IPS-15b (cell line): ENCODE measurements at regions not wholly inside any gene's neighbourhood (a gene's known extent, or its start where the extent isn't known, plus 50 kb on each side); places are given as distances from the start of the nearest gene placed in this dataset.
"Not testable (repeated sequence)": the region's sequence is repeated elsewhere in the genome, so short reads cannot be mapped to it uniquely, and the experiment has no call there.

Source experiments
- H3K27me3 ChIP-seq: one replicate; pipeline ENCODE4 v1.6.1; 2013; ENCODE audit warnings: low read length; ENCODE audit not compliant: control insufficient read depth, insufficient read depth
- H3K36me3 ChIP-seq: one replicate; pipeline ENCODE4 v1.6.1; 2013; ENCODE audit warnings: low read length; ENCODE audit not compliant: control insufficient read depth, insufficient read depth
- H3K4me1 ChIP-seq: one replicate; pipeline ENCODE4 v1.6.1; 2013; ENCODE audit warnings: mild to moderate bottlenecking, low read length; ENCODE audit not compliant: control insufficient read depth, insufficient read depth
- H3K4me3 ChIP-seq: one replicate; pipeline ENCODE4 v1.5.1; 2013; ENCODE audit warnings: low read depth, low read length
- H3K9ac ChIP-seq: one replicate; pipeline ENCODE4 v1.6.1; 2013; ENCODE audit warnings: low read depth, mild to moderate bottlenecking, low read length
- H3K9me3 ChIP-seq: one replicate; pipeline ENCODE4 v1.6.1; 2013; ENCODE audit warnings: mild to moderate bottlenecking, low read length; ENCODE audit not compliant: control insufficient read depth, insufficient read depth

DNA sequence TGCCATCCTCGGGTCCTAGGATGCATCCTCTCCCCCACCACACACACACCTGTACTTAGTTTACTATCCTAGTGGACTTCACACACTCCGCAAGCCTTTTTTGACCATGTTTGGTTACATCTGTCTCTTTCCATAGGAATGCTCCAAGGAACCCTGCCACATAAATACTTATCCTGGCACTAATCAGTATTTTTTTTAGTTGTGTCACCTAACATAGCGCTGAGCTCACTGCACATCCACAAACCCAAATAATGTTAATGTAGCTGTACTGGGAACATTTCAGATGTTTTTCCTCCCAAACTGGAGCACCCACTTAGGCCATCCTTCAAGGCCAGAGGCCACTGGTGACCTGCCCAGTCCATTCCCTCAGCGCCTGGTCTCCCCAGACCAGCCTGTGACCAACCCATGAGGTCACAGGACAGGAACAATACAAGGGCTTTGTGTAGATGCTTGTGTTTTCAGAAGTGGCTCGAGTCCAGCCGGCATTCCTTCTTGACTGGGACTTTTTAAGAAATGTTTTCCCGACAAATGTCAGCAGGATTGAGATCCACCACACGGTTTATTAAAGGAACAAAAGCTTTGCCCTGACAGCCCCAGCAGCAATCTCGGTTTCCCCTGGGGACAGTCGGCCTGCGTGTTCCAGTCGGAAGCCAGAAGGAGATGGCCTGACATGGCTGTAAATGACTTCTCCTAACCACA lies 181.4 kb downstream of the JCAD start:
- Histone ChIP-seq H3K9ac (no peak overlapping the region), H3K9me3 (no peaks in the 10 kb centered on the region), H3K4me3 (no peak overlapping the region), H3K36me3 (no peaks in the 10 kb centered on the region), H3K4me1 (no peaks in the 10 kb centered on the region), H3K27me3 (no peaks in the 10 kb centered on the region)

GRCh38 chr10:29876008-29876555 lies 183.3 kb downstream of the JCAD start:
- Histone ChIP-seq H3K4me1 (no peaks in the 10 kb centered on the region), H3K9ac (no peak overlapping the region), H3K9me3 (no peaks in the 10 kb centered on the region), H3K36me3 (no peaks in the 10 kb centered on the region), H3K27me3 (no peaks in the 10 kb centered on the region), H3K4me3 (no peak overlapping the region)

- no peak overlapping the region for H3K4me3 ChIP-seq
- no peak overlapping the region for H3K9ac ChIP-seq
- no peaks in the 10 kb centered on the region for H3K9me3 ChIP-seq
- no peaks in the 10 kb centered on the region for H3K36me3 ChIP-seq
- H3K27me3 ChIP-seq = no peaks in the 10 kb centered on the region
- H3K4me1 ChIP-seq = no peaks in the 10 kb centered on the region
Measured at GRCh38 chr10:29874606-29875269, 184.6 kb downstream of the JCAD start.

DNA sequence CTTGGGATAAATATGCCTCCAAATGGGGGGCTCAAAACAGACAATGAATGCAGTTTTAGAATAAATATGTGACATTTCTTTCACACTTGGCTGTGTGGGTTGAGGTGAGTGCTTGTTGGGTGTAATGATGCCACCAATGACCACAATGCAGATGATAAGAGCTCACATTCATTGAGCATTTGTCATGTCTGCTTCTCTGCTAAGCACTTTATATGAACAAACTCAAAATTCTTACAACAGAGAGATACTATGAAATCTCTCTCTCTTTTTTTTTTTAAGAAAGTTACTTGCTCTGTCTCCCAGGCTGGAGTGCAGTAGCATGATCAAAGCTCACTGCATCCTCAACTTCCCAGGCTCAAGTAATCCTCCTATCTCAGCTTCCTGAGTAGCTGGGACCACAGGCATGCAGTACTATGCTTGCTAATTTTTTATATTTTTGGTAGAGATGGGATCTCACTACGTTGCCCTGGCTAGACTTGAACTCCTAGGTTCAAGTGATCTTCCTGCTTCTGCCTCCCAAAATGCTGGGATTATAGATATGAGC lies 185.4 kb downstream of the JCAD start:
- H3K36me3 ChIP-seq = no peaks in the 10 kb centered on the region
- no peaks in the 10 kb centered on the region for H3K27me3 ChIP-seq
- H3K4me3 ChIP-seq = no peak overlapping the region
- no peaks in the 10 kb centered on the region for H3K4me1 ChIP-seq
- no peaks in the 10 kb centered on the region for H3K9me3 ChIP-seq
- H3K9ac ChIP-seq = no peak overlapping the region

GRCh38 chr10:29870522-29871044 lies 188.8 kb downstream of the JCAD start:
- H3K4me1 ChIP-seq = no peaks in the 10 kb centered on the region
- no peaks in the 10 kb centered on the region for H3K9me3 ChIP-seq
- no peak overlapping the region for H3K9ac ChIP-seq
- no peak overlapping the region for H3K4me3 ChIP-seq
- H3K27me3 ChIP-seq = no peaks in the 10 kb centered on the region
- H3K36me3 ChIP-seq = no peaks in the 10 kb centered on the region

DNA sequence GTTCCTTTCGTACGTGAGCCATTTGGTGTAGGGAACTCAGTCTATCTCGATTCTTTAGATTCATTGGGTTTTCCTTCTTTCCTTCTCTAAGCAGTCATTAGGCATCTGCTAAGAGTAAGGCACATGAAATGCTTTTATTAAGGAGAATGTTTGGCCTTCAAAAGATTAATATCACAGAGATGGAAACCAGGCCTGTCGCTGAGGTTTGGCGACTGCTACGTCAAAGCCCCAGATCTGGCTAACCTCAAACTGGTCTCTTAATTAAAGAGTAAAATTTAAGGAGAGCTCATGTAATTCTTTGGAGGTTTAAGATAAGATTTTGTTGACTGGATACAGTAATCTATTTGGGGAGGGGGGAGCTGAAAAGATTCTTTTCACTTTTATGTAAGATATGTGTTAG lies 189.8 kb downstream of the JCAD start:
- Histone ChIP-seq H3K9me3 (no peaks in the 10 kb centered on the region), H3K27me3 (no peaks in the 10 kb centered on the region), H3K4me1 (no peaks in the 10 kb centered on the region), H3K4me3 (no peak overlapping the region), H3K36me3 (no peaks in the 10 kb centered on the region), H3K9ac (no peak overlapping the region)

- Histone ChIP-seq H3K9me3 (no peaks in the 10 kb centered on the region), H3K4me3 (no peak overlapping the region), H3K4me1 (no peaks in the 10 kb centered on the region), H3K9ac (no peak overlapping the region), H3K27me3 (no peaks in the 10 kb centered on the region), H3K36me3 (no peaks in the 10 kb centered on the region)
Measured at GRCh38 chr10:29866356-29866755, 193.0 kb downstream of the JCAD start.

GRCh38 chr10:29865700-29866355 lies 193.6 kb downstream of the JCAD start:
- Histone ChIP-seq H3K9ac (no peak overlapping the region), H3K4me1 (no peaks in the 10 kb centered on the region), H3K9me3 (no peaks in the 10 kb centered on the region), H3K4me3 (no peak overlapping the region), H3K27me3 (no peaks in the 10 kb centered on the region), H3K36me3 (no peaks in the 10 kb centered on the region)

GRCh38 chr10:29862923-29863614 lies 196.3 kb downstream of the JCAD start:
- H3K27me3 ChIP-seq = no peaks in the 10 kb centered on the region
- no peaks in the 10 kb centered on the region for H3K36me3 ChIP-seq
- no peak overlapping the region for H3K9ac ChIP-seq
- H3K4me1 ChIP-seq = no peaks in the 10 kb centered on the region
- no peak overlapping the region for H3K4me3 ChIP-seq
- no peaks in the 10 kb centered on the region for H3K9me3 ChIP-seq

DNA sequence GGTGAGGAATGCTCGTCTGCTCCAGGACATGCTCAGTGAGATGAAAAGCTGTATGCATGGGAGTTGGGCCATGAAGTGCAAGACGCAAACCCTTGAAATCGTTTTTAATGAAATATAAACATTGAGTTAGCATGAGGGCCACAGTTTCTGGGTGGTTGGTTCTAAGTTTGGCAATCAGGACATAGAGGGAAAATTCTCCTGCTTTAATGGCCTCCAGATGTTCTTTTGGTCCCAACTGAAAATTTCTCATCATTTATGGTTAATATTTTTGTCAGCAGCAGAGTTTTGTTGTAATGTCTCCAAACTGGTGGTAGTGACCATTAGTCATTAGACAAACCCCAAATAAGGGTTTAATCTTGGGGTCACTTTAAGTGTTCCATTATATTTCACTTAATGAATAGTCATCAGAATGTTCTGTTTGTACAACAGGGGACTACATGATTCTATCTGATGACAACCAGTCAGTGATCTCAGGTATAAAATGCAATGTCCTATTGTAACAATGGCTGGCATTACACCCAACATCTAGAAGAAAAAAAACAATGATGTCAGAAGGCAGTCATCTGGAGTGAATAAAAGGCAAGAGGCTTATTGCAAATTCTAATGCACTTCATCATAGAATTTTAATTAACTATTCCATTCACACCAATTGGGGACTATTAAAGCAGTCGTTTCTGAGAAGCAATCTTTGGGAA lies 197.4 kb downstream of the JCAD start:
- Histone ChIP-seq H3K27me3 (no peaks in the 10 kb centered on the region), H3K9ac (no peak overlapping the region), H3K4me1 (no peaks in the 10 kb centered on the region), H3K36me3 (no peaks in the 10 kb centered on the region), H3K9me3 (no peaks in the 10 kb centered on the region), H3K4me3 (no peak overlapping the region)

DNA sequence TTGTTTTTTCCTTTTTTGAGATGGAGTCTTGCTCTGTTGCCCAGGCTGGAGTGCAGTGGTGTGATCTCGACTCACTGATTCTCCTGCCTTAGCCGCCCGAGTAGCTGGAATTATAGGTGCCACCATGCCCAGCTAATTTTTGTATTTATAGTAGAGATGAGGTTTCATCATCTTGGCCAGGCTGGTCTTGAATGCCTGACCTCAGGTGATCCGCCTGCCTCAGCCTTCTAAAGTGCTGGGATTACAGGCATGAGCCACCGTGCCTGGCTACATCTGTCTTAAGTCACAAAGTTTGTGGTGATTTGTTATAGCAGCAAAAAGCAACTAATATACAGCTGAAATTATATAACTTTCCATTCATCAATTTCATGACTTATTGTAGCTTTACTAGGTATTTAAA lies 198.2 kb downstream of the JCAD start:
- not testable (repeated sequence) for H3K4me3 ChIP-seq, H3K4me1 ChIP-seq, H3K9ac ChIP-seq, H3K27me3 ChIP-seq, H3K9me3 ChIP-seq, H3K36me3 ChIP-seq
